ENCODE measurements at regions not wholly inside any gene's neighbourhood (a gene's known extent, or its start where the extent isn't known, plus 50 kb on each side); places are given as distances from the start of the nearest gene placed in this dataset. TPM values are rescaled to one million over a fixed set of nuclear protein-coding genes. Genes with fewer than 3 reads are reported as not detected.
"Not testable (repeated sequence)": the region's sequence is repeated elsewhere in the genome, so short reads cannot be mapped to it uniquely, and the experiment has no call there.

DNA sequence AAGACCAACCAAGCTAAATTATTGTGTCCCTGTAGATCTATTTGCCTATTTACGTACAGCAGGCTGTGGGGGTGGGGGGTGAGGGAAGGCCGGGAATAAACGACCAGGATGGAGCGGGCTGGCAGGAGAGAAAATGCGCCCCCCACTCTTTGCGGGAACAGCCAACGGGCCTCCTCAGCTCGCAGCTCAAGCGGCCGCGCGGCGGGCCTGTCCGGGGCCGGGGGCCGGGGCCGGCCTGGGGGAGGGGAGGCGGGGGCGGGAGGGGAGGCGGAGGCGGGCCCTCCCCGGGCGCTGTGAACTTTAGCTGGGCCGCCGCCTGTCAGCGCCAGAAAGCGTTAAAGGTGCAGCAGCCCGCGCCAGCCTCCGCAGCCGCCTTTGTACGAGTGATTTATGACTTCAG is 679.1 kb downstream of the SPATA31A7 start:
- not testable (repeated sequence) for H3K9me3 ChIP-seq (replicated peaks in 1 of 2; ENCODE audit: control insufficient read depth in 2 of 2, insufficient read depth in 1 of 2, low read depth in 1 of 2, low read length in 2 of 2); H3K4me3 ChIP-seq (ENCODE audit: low read length in 2 of 2); H4K91ac ChIP-seq (ENCODE audit: low read depth, low read length, poor library complexity); DNase-seq (ENCODE audit: low spot score); H3K4me1 ChIP-seq (ENCODE audit: control insufficient read depth in 2 of 2, insufficient read depth in 1 of 2, low read depth in 1 of 2, low read length in 2 of 2); H2AFZ ChIP-seq (ENCODE audit: low read length); H3K14ac ChIP-seq (ENCODE audit: low read length); H2BK120ac ChIP-seq (ENCODE audit: low read depth, low read length); H4K8ac ChIP-seq (ENCODE audit: low read depth, low read length); H2AK5ac ChIP-seq (ENCODE audit: low read depth, low read length); H3K27ac ChIP-seq (replicated peaks; ENCODE audit: low read length); H2BK5ac ChIP-seq (ENCODE audit: low read length); H3K36me3 ChIP-seq (replicated peaks in 1 of 2; ENCODE audit: control insufficient read depth in 2 of 2, insufficient read depth in 2 of 2, low read length in 2 of 2); H2BK15ac ChIP-seq (ENCODE audit: low read length); H3K79me1 ChIP-seq (ENCODE audit: low read depth, low read length); H3K18ac ChIP-seq (ENCODE audit: low read length); H3K23ac ChIP-seq (ENCODE audit: low read depth, low read length, poor library complexity); H3K9ac ChIP-seq (ENCODE audit: low read depth, low read length, poor library complexity); H3K4ac ChIP-seq (ENCODE audit: low read length); H2BK12ac ChIP-seq (ENCODE audit: low read length); H3K4me2 ChIP-seq (ENCODE audit: insufficient read depth, low read length, poor library complexity, severe bottlenecking); H3K27me3 ChIP-seq (ENCODE audit: control insufficient read depth in 3 of 3, insufficient read depth in 3 of 3, low read depth in 1 of 3, low read length in 3 of 3)
- no CpG with 5 or more reads among the region's 32 CpGs for WGBS, 2 donors (ENCODE audit: extremely low coverage in 2 of 2, insufficient read length in 2 of 2, insufficient replicate concordance in 1 of 2)

DNA sequence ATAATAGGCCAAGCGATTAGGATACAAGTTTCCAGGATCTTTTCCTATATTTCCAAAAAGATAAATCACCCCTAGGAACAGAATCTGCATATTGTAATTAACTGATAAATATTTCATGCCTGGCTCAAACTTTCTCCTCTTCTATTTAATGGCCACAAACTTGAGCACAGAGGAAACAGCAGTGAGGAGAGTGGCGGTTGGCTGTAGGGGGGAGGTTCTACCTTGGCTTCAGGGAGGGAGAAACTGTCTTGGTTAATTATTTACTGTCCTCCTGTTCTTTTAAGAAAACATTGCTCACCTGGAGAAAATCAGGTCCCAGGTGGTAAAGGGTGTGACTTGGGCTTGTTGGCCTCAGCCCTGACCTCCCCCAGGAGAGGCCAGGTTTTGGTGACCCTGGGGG is 682.5 kb downstream of the SPATA31A7 start:
- not testable (repeated sequence) for H3K36me3 ChIP-seq (replicated peaks in 1 of 2; ENCODE audit: control insufficient read depth in 2 of 2, insufficient read depth in 2 of 2, low read length in 2 of 2); H3K9me3 ChIP-seq (replicated peaks in 1 of 2; ENCODE audit: control insufficient read depth in 2 of 2, insufficient read depth in 1 of 2, low read depth in 1 of 2, low read length in 2 of 2); DNase-seq (ENCODE audit: low spot score); H3K4me1 ChIP-seq (ENCODE audit: control insufficient read depth in 2 of 2, insufficient read depth in 1 of 2, low read depth in 1 of 2, low read length in 2 of 2); H4K8ac ChIP-seq (ENCODE audit: low read depth, low read length); H3K79me1 ChIP-seq (ENCODE audit: low read depth, low read length); H3K9ac ChIP-seq (ENCODE audit: low read depth, low read length, poor library complexity); H2BK12ac ChIP-seq (ENCODE audit: low read length); H3K27ac ChIP-seq (replicated peaks; ENCODE audit: low read length); H3K4me2 ChIP-seq (ENCODE audit: insufficient read depth, low read length, poor library complexity, severe bottlenecking); H2BK5ac ChIP-seq (ENCODE audit: low read length); H2AFZ ChIP-seq (ENCODE audit: low read length); H3K4me3 ChIP-seq (ENCODE audit: low read length in 2 of 2); H3K14ac ChIP-seq (ENCODE audit: low read length); H2BK120ac ChIP-seq (ENCODE audit: low read depth, low read length); H2BK15ac ChIP-seq (ENCODE audit: low read length); H3K4ac ChIP-seq (ENCODE audit: low read length); H3K23ac ChIP-seq (ENCODE audit: low read depth, low read length, poor library complexity); H3K27me3 ChIP-seq (ENCODE audit: control insufficient read depth in 3 of 3, insufficient read depth in 3 of 3, low read depth in 1 of 3, low read length in 3 of 3); H2AK5ac ChIP-seq (ENCODE audit: low read depth, low read length); H3K18ac ChIP-seq (ENCODE audit: low read length); H4K91ac ChIP-seq (ENCODE audit: low read depth, low read length, poor library complexity)
- WGBS, 2 donors (ENCODE audit: extremely low coverage in 2 of 2, insufficient read length in 2 of 2, insufficient replicate concordance in 1 of 2): no CpG with 5 or more reads among the region's 2 CpGs

Small RNA genes lying in the stretch of these regions (small RNA-seq; reads per million reads assigned to genes)
- gene AL391987.6 (ENCODE audit: insufficient read depth): not detected
